IMR-90 (cell line): ENCODE measurements at regions not wholly inside any gene's neighbourhood (a gene's known extent, or its start where the extent isn't known, plus 50 kb on each side); places are given as distances from the start of the nearest gene placed in this dataset.

Experiments
- ATAC-seq: fragments of 200-7000 bp; cut with Tn5 transposase; 2 replicates; pipeline ENCODE4 v1.9.1; 2020; ENCODE audit warnings: low read depth, mild to moderate bottlenecking, moderate library complexity
- BruUV-seq: library from RNA; stranded (reverse); fragments of 400-500 nt; replicated peaks from 2 replicates; lab custom pipeline; 2021; lab: Mats Ljungman, UMichigan
- CTCF ChIA-PET: fragments of 300-600 bp; formaldehyde crosslinking; extraction: SDS; loops from one replicate; lab custom pipeline; 2021; ENCODE audit warnings: antibody characterized with exemption; lab: Yijun Ruan, JAX
- POLR2A ChIA-PET: fragments of 300-600 bp; sonication (Branson Sonifier 250); formaldehyde crosslinking; loops from one replicate; lab custom pipeline; 2022; ENCODE audit warnings: antibody characterized with exemption; ENCODE audit not compliant: unreplicated experiment; lab: Charles Lee
- DNase-seq: peaks from one replicate; pipeline ENCODE4 v3.0.0; 2013
- H2AFZ ChIP-seq: replicated peaks from 2 replicates; pipeline ENCODE3; 2013; ENCODE audit warnings: low read length, mild to moderate bottlenecking; ENCODE audit not compliant: poor library complexity
- H2AK5ac ChIP-seq: 2 replicates; pipeline ENCODE4 v1.6.1; 2013; ENCODE audit warnings: low read depth, low read length, inconsistent platforms
- H2AK9ac ChIP-seq: replicated peaks from 2 replicates; pipeline ENCODE3; 2013; ENCODE audit warnings: mild to moderate bottlenecking, low read depth, low read length, moderate library complexity; ENCODE audit not compliant: poor library complexity
- H2BK120ac ChIP-seq: 2 replicates; pipeline ENCODE4 v1.6.1; 2013; ENCODE audit warnings: low read depth, low read length, inconsistent platforms
- H2BK15ac ChIP-seq: 3 replicates; pipeline ENCODE4 v1.6.1; 2013; ENCODE audit warnings: low read depth, low read length, inconsistent platforms
- H2BK20ac ChIP-seq: 2 replicates; pipeline ENCODE4 v1.6.1; 2013; ENCODE audit warnings: low read depth, mild to moderate bottlenecking, inconsistent platforms, low read length, moderate library complexity
- H2BK5ac ChIP-seq: 2 replicates; pipeline ENCODE4 v1.6.1; 2013; ENCODE audit warnings: mild to moderate bottlenecking, low read depth, low read length, inconsistent platforms; ENCODE audit not compliant: poor library complexity, severe bottlenecking
- H3K14ac ChIP-seq: replicated peaks from 2 replicates; pipeline ENCODE4 v1.6.1; 2013; ENCODE audit warnings: low read depth, low read length, inconsistent platforms
- H3K18ac ChIP-seq: 2 replicates; pipeline ENCODE4 v1.6.1; 2013; ENCODE audit warnings: low read depth, low read length, control low read depth
- H3K23ac ChIP-seq: 2 replicates; pipeline ENCODE4 v1.6.1; 2013; ENCODE audit warnings: low read depth, low read length, inconsistent platforms
- H3K27ac ChIP-seq: 2 replicates; pipeline ENCODE4 v1.5.1; 2013; ENCODE audit warnings: mild to moderate bottlenecking, control low read depth, low read length; ENCODE audit not compliant: insufficient read depth
- H3K27me3 ChIP-seq: 2 replicates; pipeline ENCODE4 v1.6.1; 2013; ENCODE audit warnings: low read length; ENCODE audit not compliant: control insufficient read depth, insufficient read depth
- H3K36me3 ChIP-seq: 2 replicates; pipeline ENCODE4 v1.6.1; 2013; ENCODE audit warnings: low read length, mixed read lengths; ENCODE audit not compliant: control insufficient read depth, insufficient read depth
- H3K4ac ChIP-seq: 2 replicates; pipeline ENCODE4 v1.6.1; 2013; ENCODE audit warnings: low read depth, low read length, inconsistent platforms
- H3K4me1 ChIP-seq: 2 replicates; pipeline ENCODE4 v1.6.1; 2013; ENCODE audit warnings: low read length, mixed read lengths; ENCODE audit not compliant: control insufficient read depth, insufficient read depth
- H3K4me2 ChIP-seq: 2 replicates; pipeline ENCODE4 v1.6.1; 2013; ENCODE audit warnings: low read depth, mild to moderate bottlenecking, control low read depth, low read length, moderate library complexity
- H3K4me3 ChIP-seq: 2 replicates; pipeline ENCODE4 v1.5.1; 2013; ENCODE audit warnings: low read depth, mild to moderate bottlenecking, control low read depth, low read length, moderate library complexity; ENCODE audit not compliant: insufficient read depth
- H3K56ac ChIP-seq: 2 replicates; pipeline ENCODE4 v1.6.1; 2013; ENCODE audit warnings: low read length, inconsistent platforms; ENCODE audit not compliant: insufficient read depth; ENCODE audit errors: extremely low read depth
- H3K79me1 ChIP-seq, 2 experiments: 2 replicates each; pipeline ENCODE4 v1.6.1; 2013; ENCODE audit warnings: low read length in 2 of 2, inconsistent platforms in 1 of 2, low read depth in 1 of 2
- H3K9ac ChIP-seq: 2 replicates; pipeline ENCODE4 v1.6.1; 2013; ENCODE audit warnings: low read depth, low read length, control low read depth
- H3K9me1 ChIP-seq: 2 replicates; pipeline ENCODE4 v1.6.1; 2013; ENCODE audit warnings: low read length, inconsistent platforms; ENCODE audit not compliant: insufficient read depth
- H3K9me3 ChIP-seq: 2 replicates; pipeline ENCODE4 v1.6.1; 2013; ENCODE audit warnings: low read length; ENCODE audit not compliant: control insufficient read depth, insufficient read depth
- H4K20me1 ChIP-seq: 2 replicates; pipeline ENCODE4 v1.6.1; 2013; ENCODE audit warnings: low read length, inconsistent platforms; ENCODE audit not compliant: insufficient read depth
- H4K5ac ChIP-seq: 2 replicates; pipeline ENCODE4 v1.6.1; 2013; ENCODE audit warnings: mild to moderate bottlenecking, low read depth, low read length, control low read depth
- H4K8ac ChIP-seq, 2 experiments: 2 replicates each; pipeline ENCODE4 v1.6.1; 2013; ENCODE audit warnings: low read depth in 2 of 2, low read length in 2 of 2, control low read depth in 1 of 2, inconsistent platforms in 1 of 2
- H4K91ac ChIP-seq: 2 replicates; pipeline ENCODE4 v1.6.1; 2013; ENCODE audit warnings: low read depth, low read length, inconsistent platforms; ENCODE audit not compliant: insufficient read depth
- BHLHE40 ChIP-seq: fragments of 150-350 bp; IDR thresholded peaks from 2 replicates; pipeline ENCODE4 v1.6.1; 2016; ENCODE audit warnings: mild to moderate bottlenecking, low read depth, low read length
- CEBPB ChIP-seq: IDR thresholded peaks from 2 replicates; pipeline ENCODE4 v1.6.1; 2012; ENCODE audit warnings: low read depth, low read length, improper control_type of control experiment
- FOS ChIP-seq: fragments of 150-350 bp; IDR thresholded peaks from 2 replicates; pipeline ENCODE4 v1.6.1; 2016; ENCODE audit warnings: low read depth, low read length
- MAFK ChIP-seq: IDR thresholded peaks from 2 replicates; pipeline ENCODE4 v1.6.1; 2012; ENCODE audit warnings: low read depth, low read length, improper control_type of control experiment
- MAZ ChIP-seq: IDR thresholded peaks from 2 replicates; pipeline ENCODE4 v1.6.1; 2012; ENCODE audit warnings: low read depth, mild to moderate bottlenecking, low read length, improper control_type of control experiment, moderate library complexity, borderline replicate concordance
- RAD21 ChIP-seq: IDR thresholded peaks from 2 replicates; pipeline ENCODE4 v1.6.1; 2012; ENCODE audit warnings: low read length, improper control_type of control experiment
- RFX5 ChIP-seq: IDR thresholded peaks from 2 replicates; pipeline ENCODE4 v1.8.0; 2012; ENCODE audit warnings: low read depth, mild to moderate bottlenecking, low read length, moderate library complexity
- WGBS, 2 experiments: methylation state at CpG; one replicate each; pipeline versions ENCODE4 v1.1.5 to v1.1.7; 2013; ENCODE audit warnings: missing lambda C conversion rate in 2 of 2; ENCODE audit not compliant: insufficient read length in 1 of 2; ENCODE audit errors: extremely low coverage in 2 of 2; 5-methylcytosine and 5-hydroxymethylcytosine counted together
- dilution Hi-C: fragments of 300-500 bp; cut with HindIII; formaldehyde crosslinking; loops from one replicate; pipeline ENCODE4 v1.14.3; 2018; ENCODE audit warnings: low sequenced_read_pairs; ENCODE audit not compliant: unreplicated experiment
- in situ Hi-C: fragments of 300-500 bp; cut with MboI; formaldehyde crosslinking; loops from 3 replicates; pipeline ENCODE4 v1.14.3; 2019; ENCODE audit warnings: low sequenced_read_pairs, inconsistent platforms, mixed read lengths
- intact Hi-C: fragments of 100-400 bp; cut with micrococcal nuclease; formaldehyde crosslinking; loops from 2 replicates; pipeline ENCODE4 v1.10.0; 2022
- TF ChIP-seq, protein P1 (sequence below): conservative IDR thresholded peaks from 2 replicates; pipeline ENCODE4 v1.5.1; 2012; ENCODE audit warnings: mild to moderate bottlenecking, low read depth, low read length, improper control_type of control experiment

GRCh38 chr4:75327804-75328512 is 186.2 kb downstream of the RCHY1 start:
- Histone ChIP-seq H3K4ac (peak overlapping the region; percentile 12; the same call in 1 of the 2 replicates), H2AFZ (no peak overlapping the region), H3K27me3 (peaks cover 4% of the 10 kb centered on the region), H2AK5ac (no peak overlapping the region), H3K27ac (no peak overlapping the region), H3K79me1 (no peaks in the 10 kb centered on the region), H3K9me1 (no peaks in the 10 kb centered on the region), H3K56ac (no peak overlapping the region), H4K91ac (peak overlapping the region; percentile 34; the same call in 1 of the 2 replicates), H2BK15ac (no peak overlapping the region), H4K8ac (no peak overlapping the region), H3K23ac (no peak overlapping the region), H2BK5ac (no peak overlapping the region), H3K36me3 (no peaks in the 10 kb centered on the region), H3K4me2 (no peak overlapping the region), H3K9me3 (peaks cover 7% of the 10 kb centered on the region; the same call in 1 of the 2 replicates), H2AK9ac (no peak overlapping the region), H3K14ac (no peak overlapping the region), H4K5ac (no peak overlapping the region), H2BK20ac (no peak overlapping the region; the same call in 1 of the 2 replicates), H3K18ac (no peak overlapping the region), H3K4me1 (peaks cover 6% of the 10 kb centered on the region; the same call in 1 of the 2 replicates), H2BK120ac (no peak overlapping the region; the same call in 1 of the 2 replicates), H4K20me1 (no peaks in the 10 kb centered on the region), H3K9ac (no peak overlapping the region), H3K4me3 (no peak overlapping the region)
- ChIA-PET CTCF (no interaction called here), POLR2A (no interaction called here)
- DNase-seq (no peak), ATAC-seq (peak; percentile 42)
- dilution Hi-C loops (no loop called here), in situ Hi-C loops (no loop called here), intact Hi-C loops (no loop called here)
- TF ChIP-seq BHLHE40 (no peak), RFX5 (no peak), MAZ (no peak), FOS (no peak), MAFK (no peak), RAD21 (no peak), CEBPB (no peak)
- TF ChIP-seq, protein P1, sequence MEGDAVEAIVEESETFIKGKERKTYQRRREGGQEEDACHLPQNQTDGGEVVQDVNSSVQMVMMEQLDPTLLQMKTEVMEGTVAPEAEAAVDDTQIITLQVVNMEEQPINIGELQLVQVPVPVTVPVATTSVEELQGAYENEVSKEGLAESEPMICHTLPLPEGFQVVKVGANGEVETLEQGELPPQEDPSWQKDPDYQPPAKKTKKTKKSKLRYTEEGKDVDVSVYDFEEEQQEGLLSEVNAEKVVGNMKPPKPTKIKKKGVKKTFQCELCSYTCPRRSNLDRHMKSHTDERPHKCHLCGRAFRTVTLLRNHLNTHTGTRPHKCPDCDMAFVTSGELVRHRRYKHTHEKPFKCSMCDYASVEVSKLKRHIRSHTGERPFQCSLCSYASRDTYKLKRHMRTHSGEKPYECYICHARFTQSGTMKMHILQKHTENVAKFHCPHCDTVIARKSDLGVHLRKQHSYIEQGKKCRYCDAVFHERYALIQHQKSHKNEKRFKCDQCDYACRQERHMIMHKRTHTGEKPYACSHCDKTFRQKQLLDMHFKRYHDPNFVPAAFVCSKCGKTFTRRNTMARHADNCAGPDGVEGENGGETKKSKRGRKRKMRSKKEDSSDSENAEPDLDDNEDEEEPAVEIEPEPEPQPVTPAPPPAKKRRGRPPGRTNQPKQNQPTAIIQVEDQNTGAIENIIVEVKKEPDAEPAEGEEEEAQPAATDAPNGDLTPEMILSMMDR: no peak
- no TSS peak for BruUV-seq
- WGBS, 2 experiments: 93% methylated on average over 2 of the region's 4 CpGs; no CpG with 5 or more reads in 1 of the 2 experiments
